Activated CD4-positive, alpha-beta T cell treated with anti-CD3 and anti-CD28 coated beads for 24 hours (primary cell): ENCODE measurements at regions not wholly inside any gene's neighbourhood (a gene's known extent, or its start where the extent isn't known, plus 50 kb on each side); places are given as distances from the start of the nearest gene placed in this dataset.

Experiments used
- DNase-seq, 2 donors: peaks; one replicate each; pipeline ENCODE4 v3.0.0-alpha.2; 2020; ENCODE audit warnings: low read depth in 2 of 2

GRCh38 chr10:2251631-2252030 is 514.3 kb upstream of the ADARB2 start:
- no peak for DNase-seq

DNA sequence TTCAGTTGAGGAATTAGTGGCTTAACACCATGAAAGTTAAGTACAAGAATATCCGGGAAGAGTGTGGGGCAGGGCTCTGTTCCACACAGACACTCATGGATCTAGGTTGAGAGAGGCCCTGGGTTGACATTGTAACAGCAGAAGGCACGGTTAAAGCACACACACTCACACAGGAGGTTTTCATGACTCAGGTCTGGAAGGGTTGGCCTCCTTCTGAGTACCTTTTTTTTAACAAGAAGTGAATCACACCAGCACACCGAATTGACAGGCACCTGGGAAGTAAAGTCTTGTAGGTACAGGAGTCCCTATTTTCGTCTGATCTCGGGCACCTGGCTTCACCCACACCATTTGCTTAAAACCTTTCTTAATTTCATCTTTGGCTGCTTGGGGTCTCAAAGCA is 509.4 kb upstream of the ADARB2 start:
- no peak for DNase-seq

- no peak for DNase-seq
Measured at GRCh38 chr10:2245580-2245979, 508.3 kb upstream of the ADARB2 start.

GRCh38 chr10:2244471-2244870 is 507.1 kb upstream of the ADARB2 start:
- no peak for DNase-seq

DNA sequence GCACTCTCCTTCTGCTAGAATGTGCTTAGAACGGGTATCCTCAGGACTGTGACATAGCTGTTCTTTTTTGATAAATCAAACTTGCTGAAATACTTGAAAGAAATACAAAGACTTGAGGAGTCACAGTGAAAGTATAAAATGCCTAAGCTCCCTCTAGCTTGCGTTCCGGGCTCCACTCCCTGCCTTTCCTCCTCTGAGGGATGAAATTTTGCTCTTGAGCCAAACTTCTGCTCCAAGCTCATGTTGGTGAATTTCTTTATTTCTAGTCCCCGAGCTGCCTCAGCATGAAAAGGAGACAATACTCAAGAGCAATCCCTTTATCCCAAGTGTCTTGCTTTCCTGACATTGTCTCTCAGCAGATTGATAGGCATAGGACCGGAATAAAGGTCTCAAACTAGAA is 499.6 kb upstream of the ADARB2 start:
- no peak for DNase-seq

GRCh38 chr10:2232479-2232878 is 495.2 kb upstream of the ADARB2 start:
- no peak for DNase-seq

- DNase-seq, result no peak
Measured at GRCh38 chr10:2230478-2230877, 493.2 kb upstream of the ADARB2 start.

DNA sequence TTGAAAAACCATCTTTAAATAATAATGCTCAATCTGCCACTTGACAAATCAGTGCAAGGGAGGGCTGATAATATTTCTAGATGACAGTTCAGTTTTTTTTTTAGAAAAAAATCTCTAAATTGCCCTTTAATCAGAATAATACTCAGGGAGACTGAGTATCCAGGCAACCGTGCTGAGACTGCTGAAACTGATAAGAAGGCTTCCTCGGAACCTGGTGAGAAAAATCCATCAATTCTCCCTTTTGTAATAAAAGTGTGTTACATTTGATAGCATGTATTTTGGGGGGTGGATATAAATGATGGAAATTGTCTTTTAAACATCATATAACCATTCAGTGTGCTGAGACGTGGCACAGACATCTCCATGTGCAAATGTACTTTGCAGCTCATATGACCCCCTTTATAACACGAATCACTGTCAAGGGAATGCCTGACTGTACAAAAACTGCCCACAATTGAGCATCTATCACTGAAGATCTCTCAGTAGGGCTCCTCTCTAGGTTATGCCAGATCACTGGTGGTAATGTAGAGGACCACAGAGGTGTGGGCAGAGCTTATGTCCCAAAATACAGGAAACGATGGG is 491.1 kb upstream of the ADARB2 start:
- DNase-seq, result no peak

- DNase-seq, result no peak
Measured at GRCh38 chr10:2225609-2226008, 488.3 kb upstream of the ADARB2 start.

GRCh38 chr10:2223548-2224320 is 486.4 kb upstream of the ADARB2 start:
- no peak for DNase-seq

DNA sequence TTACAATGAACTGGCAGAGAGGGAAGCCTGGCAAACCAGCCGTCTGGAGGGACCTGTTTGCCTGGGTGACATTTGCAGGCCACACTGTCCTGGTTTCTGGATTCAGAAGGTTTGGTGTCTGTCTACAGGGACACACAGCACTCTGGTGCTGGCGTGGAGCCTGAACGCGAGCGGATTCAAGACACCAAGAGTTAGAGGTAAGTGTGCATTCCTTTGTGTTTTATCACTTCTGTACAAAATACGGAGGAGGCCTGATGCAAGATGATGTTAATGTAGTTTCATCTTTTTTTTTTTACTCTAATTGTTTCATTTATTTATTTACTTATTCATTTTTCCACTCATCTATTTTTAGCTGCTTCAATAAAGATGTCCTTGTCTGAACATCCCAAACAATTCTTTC is 485.3 kb upstream of the ADARB2 start:
- DNase-seq, result no peak

- no peak for DNase-seq
Measured at GRCh38 chr10:2214805-2215204, 477.5 kb upstream of the ADARB2 start.

GRCh38 chr10:2214092-2214491 is 476.8 kb upstream of the ADARB2 start:
- DNase-seq, result no peak

DNA sequence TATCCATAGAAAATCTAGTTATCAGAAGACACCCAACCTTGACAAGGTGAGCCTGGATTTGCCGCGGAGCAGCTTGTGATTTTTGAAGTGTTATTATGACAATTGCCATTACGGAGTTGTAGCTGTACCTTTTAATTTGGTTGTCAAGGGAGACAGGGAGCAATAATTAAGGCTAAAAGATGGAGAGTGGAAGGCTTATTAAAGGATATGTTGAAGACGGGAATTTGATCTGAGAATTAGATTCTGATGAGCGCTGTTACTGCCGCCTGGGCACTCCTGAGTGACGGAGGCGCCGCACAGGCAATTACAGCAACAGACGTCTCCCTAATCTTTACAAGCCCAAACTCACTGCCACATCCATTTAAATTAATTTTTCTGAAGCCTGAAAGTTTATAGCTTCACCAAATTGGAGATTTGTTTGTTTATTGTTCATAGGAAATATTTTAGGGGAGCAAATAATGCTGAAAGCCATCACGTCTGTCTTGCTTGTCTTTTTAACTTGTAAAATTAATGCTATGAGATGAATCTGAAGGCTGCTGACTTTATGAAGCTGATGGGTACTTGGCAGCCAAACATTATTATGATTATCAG is 475.0 kb upstream of the ADARB2 start:
- no peak for DNase-seq

DNA sequence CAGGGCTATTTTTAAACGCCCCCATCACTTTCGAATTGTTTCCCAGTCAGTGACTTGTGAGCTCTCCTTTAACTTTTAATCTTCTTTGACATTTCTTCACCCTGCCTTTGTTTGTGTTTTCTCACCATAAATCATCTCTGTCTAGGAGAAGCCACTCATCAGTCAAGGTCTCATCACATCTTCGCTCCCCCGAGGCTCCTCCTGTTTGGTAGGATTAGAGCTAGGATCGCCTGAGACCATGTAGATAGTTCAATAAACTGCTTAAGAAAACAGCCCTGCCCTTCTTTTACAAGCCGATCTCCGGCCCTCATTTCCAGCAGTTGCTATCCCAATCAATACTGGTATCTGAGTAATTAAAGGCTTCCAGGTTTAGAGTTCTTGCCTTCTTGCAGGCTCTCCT is 472.8 kb upstream of the ADARB2 start:
- no peak for DNase-seq

DNA sequence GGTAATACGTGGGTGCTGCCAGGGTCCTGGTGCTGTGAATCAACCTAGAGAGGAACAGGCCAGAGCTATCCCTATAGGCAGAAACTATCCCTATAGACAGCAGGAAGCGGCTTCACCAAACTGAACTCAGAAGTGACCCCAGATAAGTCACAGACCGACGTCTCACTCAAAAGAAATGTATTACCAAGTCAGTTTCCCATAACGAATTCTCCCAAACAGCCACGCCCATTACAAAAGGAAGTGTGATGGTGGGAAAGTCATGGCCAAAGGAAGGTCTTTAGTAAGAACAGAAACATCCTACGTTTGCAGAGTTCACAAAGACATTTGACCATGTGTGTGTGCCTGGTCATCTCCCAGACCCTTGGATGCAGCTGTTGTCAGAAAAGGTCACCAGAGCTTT is 470.8 kb upstream of the ADARB2 start:
- DNase-seq, result no peak

DNA sequence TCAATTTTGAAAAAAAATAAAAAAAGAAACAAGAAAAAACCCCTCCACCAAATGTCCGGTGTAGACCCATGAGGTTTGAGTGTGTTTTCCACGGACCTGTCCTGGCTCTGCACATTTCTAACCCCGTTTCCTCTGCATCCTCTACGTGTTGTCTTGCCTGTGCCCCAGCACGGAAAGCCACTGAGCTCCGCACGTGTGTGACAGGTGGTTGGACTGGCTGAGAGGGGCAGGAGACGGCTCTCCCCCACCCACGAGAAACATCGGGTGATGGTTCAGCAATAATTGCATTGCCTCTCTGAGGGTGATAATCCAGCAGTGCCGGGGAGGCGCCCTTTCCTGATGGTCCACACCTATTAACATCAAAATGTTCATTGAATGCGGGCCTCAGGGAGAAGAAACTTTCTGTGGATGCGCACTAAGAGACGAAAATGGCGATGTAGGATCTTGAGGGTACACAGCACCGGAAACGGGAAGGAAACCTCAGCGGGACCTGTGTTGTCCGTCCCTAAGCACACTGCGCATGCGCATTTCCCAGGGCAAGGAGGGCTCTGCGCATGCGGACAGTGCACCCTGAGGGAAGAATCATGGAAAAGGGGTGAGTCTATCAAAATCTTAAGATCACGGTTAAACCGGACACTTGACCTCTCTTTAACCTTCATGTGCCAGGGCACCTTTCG is 470.1 kb upstream of the ADARB2 start:
- DNase-seq, result no peak

GRCh38 chr10:2205406-2205805 is 468.1 kb upstream of the ADARB2 start:
- no peak for DNase-seq

DNA sequence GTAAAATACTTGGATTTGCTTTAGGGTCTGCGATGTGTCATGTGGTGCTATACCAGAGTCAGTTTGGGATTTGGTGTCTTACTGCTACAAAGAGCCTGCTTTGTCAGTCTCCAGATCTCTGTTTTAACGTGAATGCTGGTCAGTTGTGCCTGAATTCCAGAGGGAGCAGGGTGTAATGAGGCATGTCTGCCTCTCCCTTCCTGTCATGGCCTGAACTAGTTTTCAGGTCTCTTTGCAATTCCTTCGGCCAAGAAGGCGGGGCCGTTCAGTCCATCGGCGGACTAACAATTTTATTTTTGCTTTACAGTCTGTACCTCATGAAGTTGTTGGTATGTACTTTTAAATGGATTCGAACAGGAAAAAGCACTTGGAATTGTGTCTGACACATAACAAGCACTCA is 465.1 kb upstream of the ADARB2 start:
- no peak for DNase-seq

DNA sequence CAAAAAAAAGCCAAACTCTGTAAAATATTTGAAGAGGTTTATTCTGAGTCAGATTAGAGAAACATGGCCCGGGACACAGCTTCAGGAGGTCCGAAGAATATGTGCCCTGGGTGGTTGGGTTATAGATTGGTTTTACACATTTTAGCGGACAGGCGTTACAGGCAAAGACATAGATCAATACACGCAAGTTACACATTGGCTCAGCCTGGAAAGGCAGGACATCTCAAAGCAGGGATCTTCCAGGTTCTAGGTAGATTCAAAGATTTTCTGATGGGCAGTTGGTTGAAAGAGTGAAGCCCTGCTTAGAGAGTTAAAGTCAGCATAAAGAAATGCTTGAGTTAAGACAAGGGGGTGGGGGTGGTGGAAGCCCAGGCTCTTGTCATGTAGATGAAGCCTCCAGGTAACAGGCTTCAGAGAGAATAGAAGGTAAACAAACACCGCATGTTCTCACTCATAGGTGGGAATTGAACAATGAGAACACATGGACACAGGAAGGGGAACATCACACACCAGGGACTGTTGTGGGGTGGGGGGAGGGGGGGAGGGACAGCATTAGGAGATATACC is 464.3 kb upstream of the ADARB2 start:
- no peak for DNase-seq

GRCh38 chr10:2197663-2198062 is 460.3 kb upstream of the ADARB2 start:
- no peak for DNase-seq

GRCh38 chr10:2196272-2196671 is 458.9 kb upstream of the ADARB2 start:
- DNase-seq, result no peak
